GM18867 (cell line): ENCODE measurements at regions not wholly inside any gene's neighbourhood (a gene's known extent, or its start where the extent isn't known, plus 50 kb on each side); places are given as distances from the start of the nearest gene placed in this dataset.
"Not testable (repeated sequence)": the region's sequence is repeated elsewhere in the genome, so short reads cannot be mapped to it uniquely, and the experiment has no call there.

ENCODE experiments used
- ATAC-seq: cut with Tn5 transposase; IDR thresholded peaks from one replicate; pipeline ENCODE4 v1.9.1; 2021; ENCODE audit warnings: mild to moderate bottlenecking, moderate library complexity; ENCODE audit not compliant: unreplicated experiment

GRCh38 chr9:30630459-30630858 lies 1754.0 kb upstream of the ACO1 start:
- no peak for ATAC-seq

GRCh38 chr9:30646639-30647038 lies 1737.8 kb upstream of the ACO1 start:
- ATAC-seq, result not testable (repeated sequence)

GRCh38 chr9:30661925-30662324 lies 1722.5 kb upstream of the ACO1 start:
- no peak for ATAC-seq

- no peak for ATAC-seq
Measured at GRCh38 chr9:30670805-30671562, 1713.5 kb upstream of the ACO1 start.

- no peak for ATAC-seq
Measured at GRCh38 chr9:30673132-30673531, 1711.3 kb upstream of the ACO1 start.

- no peak for ATAC-seq
Measured at GRCh38 chr9:30676651-30677050, 1707.8 kb upstream of the ACO1 start.

GRCh38 chr9:30677221-30677620 lies 1707.2 kb upstream of the ACO1 start:
- no peak for ATAC-seq

- ATAC-seq, result no peak
Measured at GRCh38 chr9:30688801-30689200, 1695.6 kb upstream of the ACO1 start.

GRCh38 chr9:30697958-30698357 lies 1686.5 kb upstream of the ACO1 start:
- ATAC-seq, result no peak

- ATAC-seq, result no peak
Measured at GRCh38 chr9:30711591-30711990, 1672.9 kb upstream of the ACO1 start.

- no peak for ATAC-seq
Measured at GRCh38 chr9:30713243-30713642, 1671.2 kb upstream of the ACO1 start.

- ATAC-seq, result no peak
Measured at GRCh38 chr9:30714389-30714788, 1670.1 kb upstream of the ACO1 start.

GRCh38 chr9:30718483-30718882 lies 1666.0 kb upstream of the ACO1 start:
- ATAC-seq, result no peak

- no peak for ATAC-seq
Measured at GRCh38 chr9:30722065-30722464, 1662.4 kb upstream of the ACO1 start.

GRCh38 chr9:30723656-30724055 lies 1660.8 kb upstream of the ACO1 start:
- no peak for ATAC-seq

- no peak for ATAC-seq
Measured at GRCh38 chr9:30732060-30732459, 1652.4 kb upstream of the ACO1 start.

GRCh38 chr9:30744871-30745270 lies 1639.6 kb upstream of the ACO1 start:
- no peak for ATAC-seq

GRCh38 chr9:30746589-30746988 lies 1637.9 kb upstream of the ACO1 start:
- ATAC-seq, result no peak

- no peak for ATAC-seq
Measured at GRCh38 chr9:30757723-30758122, 1626.7 kb upstream of the ACO1 start.

- ATAC-seq, result no peak
Measured at GRCh38 chr9:30758726-30759446, 1625.6 kb upstream of the ACO1 start.

- ATAC-seq, result no peak
Measured at GRCh38 chr9:30765318-30765717, 1619.1 kb upstream of the ACO1 start.

- ATAC-seq, result no peak
Measured at GRCh38 chr9:30771163-30771708, 1613.2 kb upstream of the ACO1 start.
